ENCODE measurements at regions not wholly inside any gene's neighbourhood (a gene's known extent, or its start where the extent isn't known, plus 50 kb on each side); places are given as distances from the start of the nearest gene placed in this dataset.

DNA sequence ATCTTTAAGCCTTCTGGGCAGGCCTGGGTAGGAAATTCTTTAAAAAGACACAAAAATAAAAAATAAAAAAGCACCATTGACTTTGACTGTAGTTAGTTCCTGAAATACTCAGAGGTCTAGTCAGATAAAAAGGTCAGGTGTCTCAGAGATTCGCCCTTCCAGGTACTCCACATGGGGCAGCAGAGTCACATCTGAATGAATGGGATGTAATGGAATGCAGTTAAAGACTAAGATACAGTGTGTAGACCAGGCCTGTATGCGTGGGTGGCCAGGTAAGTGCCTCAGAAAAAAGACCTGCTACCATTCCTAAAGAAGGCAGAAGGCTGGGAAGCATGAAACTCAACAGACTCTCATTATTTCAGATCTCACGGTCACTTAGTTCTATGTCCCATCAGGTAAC is 68.6 kb upstream of the SEM1 start:
- Histone ChIP-seq H3K9me2 (ENCODE audit: insufficient read depth) (no peaks in the 10 kb centered on the region), H3K4me2 (ENCODE audit: low read length) (no peak overlapping the region), H4K20me1 (ENCODE audit: insufficient read depth) (no peaks in the 10 kb centered on the region), H3K79me2 (ENCODE audit: insufficient read depth, low read length) (no peaks in the 10 kb centered on the region), H3K27ac (ENCODE audit: low read depth, low read length) (no peak overlapping the region), H3K9ac (ENCODE audit: low read length) (no peak overlapping the region), H3K27me3 (ENCODE audit: insufficient read depth, low read length) (peaks cover 15% of the 10 kb centered on the region; the same call in 1 of the 2 replicates), H2AFZ (ENCODE audit: low read depth, low read length, poor library complexity, severe bottlenecking) (no peak overlapping the region), H3K4me3 (replicated peaks in 1 of 2; ENCODE audit: low read depth in 1 of 2, low read length in 2 of 2) (no peak overlapping the region), H3K9me3 (ENCODE audit: control insufficient read depth in 1 of 2, insufficient read depth in 1 of 2, low read depth in 1 of 2, low read length in 2 of 2) (no peaks in the 10 kb centered on the region), H3K36me3 (ENCODE audit: control insufficient read depth in 1 of 2, insufficient read depth in 2 of 2, low read length in 2 of 2) (no peaks in the 10 kb centered on the region), H3K4me1 (ENCODE audit: control insufficient read depth in 1 of 2, insufficient read depth in 2 of 2, low read length in 2 of 2) (no peaks in the 10 kb centered on the region)
- ChIA-PET CTCF (interaction anchor here (0.7 kb wide), 1 partner anchor 249 kb away, joined by 3 read pairs; no protein-coding TSS in a partner anchor), RAD21 (ENCODE audit: low non-redundant PET in 1 of 2, low total read pairs in 2 of 2, uncharacterized antibody in 2 of 2, unreplicated experiment in 2 of 2) (interaction anchor here in 1 of 2 experiments (1.0 kb wide), 1 partner anchor 249 kb away, joined by 3 read pairs; no protein-coding TSS in a partner anchor), POLR2A (no interaction called here)
- no TSS peak for BruUV-seq (replicated peaks)
- DNase-seq (ENCODE audit: low read depth, low spot score) (peak; percentile 4), ATAC-seq (peak; percentile 82)
- intact Hi-C loops (cut with micrococcal nuclease) = no loop called here
- 0 out of 2 replicates have a peak, but pooled peaks have one; percentile 12 for TF ChIP-seq RAD21 (IDR thresholded peaks at IDR 0.05; ENCODE audit: low read depth)
- TF ChIP-seq, protein P1, sequence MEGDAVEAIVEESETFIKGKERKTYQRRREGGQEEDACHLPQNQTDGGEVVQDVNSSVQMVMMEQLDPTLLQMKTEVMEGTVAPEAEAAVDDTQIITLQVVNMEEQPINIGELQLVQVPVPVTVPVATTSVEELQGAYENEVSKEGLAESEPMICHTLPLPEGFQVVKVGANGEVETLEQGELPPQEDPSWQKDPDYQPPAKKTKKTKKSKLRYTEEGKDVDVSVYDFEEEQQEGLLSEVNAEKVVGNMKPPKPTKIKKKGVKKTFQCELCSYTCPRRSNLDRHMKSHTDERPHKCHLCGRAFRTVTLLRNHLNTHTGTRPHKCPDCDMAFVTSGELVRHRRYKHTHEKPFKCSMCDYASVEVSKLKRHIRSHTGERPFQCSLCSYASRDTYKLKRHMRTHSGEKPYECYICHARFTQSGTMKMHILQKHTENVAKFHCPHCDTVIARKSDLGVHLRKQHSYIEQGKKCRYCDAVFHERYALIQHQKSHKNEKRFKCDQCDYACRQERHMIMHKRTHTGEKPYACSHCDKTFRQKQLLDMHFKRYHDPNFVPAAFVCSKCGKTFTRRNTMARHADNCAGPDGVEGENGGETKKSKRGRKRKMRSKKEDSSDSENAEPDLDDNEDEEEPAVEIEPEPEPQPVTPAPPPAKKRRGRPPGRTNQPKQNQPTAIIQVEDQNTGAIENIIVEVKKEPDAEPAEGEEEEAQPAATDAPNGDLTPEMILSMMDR (IDR thresholded peaks at IDR 0.05 in 2 of 3, conservative IDR thresholded peaks at IDR 0.05 in 1 of 3; ENCODE audit: borderline replicate concordance in 1 of 3, insufficient read depth in 1 of 3, low read depth in 2 of 3, low read length in 2 of 3) = peak in 2 of 3 experiments; percentile 47 to 48; a peak in 4 of 6 replicates
- no peak for TF ChIP-seq ELF1 (IDR thresholded peaks at IDR 0.05; ENCODE audit: borderline replicate concordance, low read depth)
- TF ChIP-seq EZH2phosphoT487 (IDR thresholded peaks at IDR 0.05; ENCODE audit: borderline replicate concordance) = no peak
- no peak for TF ChIP-seq SIN3A (IDR thresholded peaks at IDR 0.05; ENCODE audit: low read depth)
- TF ChIP-seq EGR1 (IDR thresholded peaks at IDR 0.05; ENCODE audit: low read depth) = no peak

GRCh38 chr7:96781919-96782318 is 72.3 kb upstream of the SEM1 start:
- peaks cover 29% of the 10 kb centered on the region for H3K27me3 ChIP-seq (ENCODE audit: insufficient read depth, low read length)
- H3K4me1 ChIP-seq (ENCODE audit: control insufficient read depth in 1 of 2, insufficient read depth in 2 of 2, low read length in 2 of 2) = no peaks in the 10 kb centered on the region
- H3K79me2 ChIP-seq (ENCODE audit: insufficient read depth, low read length) = no peaks in the 10 kb centered on the region
- ATAC-seq (no peak), DNase-seq (ENCODE audit: low read depth, low spot score) (no peak)
- H3K4me3 ChIP-seq (replicated peaks in 1 of 2; ENCODE audit: low read depth in 1 of 2, low read length in 2 of 2) = no peak overlapping the region
- H3K4me2 ChIP-seq (ENCODE audit: low read length) = no peak overlapping the region
- BruUV-seq (replicated peaks) = no TSS peak
- RAD21 ChIA-PET (ENCODE audit: low non-redundant PET in 1 of 2, low total read pairs in 2 of 2, uncharacterized antibody in 2 of 2, unreplicated experiment in 2 of 2) = no interaction called here
- POLR2A ChIA-PET = no interaction called here
- no peak overlapping the region for H3K9ac ChIP-seq (ENCODE audit: low read length)
- H4K20me1 ChIP-seq (ENCODE audit: insufficient read depth) = no peaks in the 10 kb centered on the region
- H2AFZ ChIP-seq (ENCODE audit: low read depth, low read length, poor library complexity, severe bottlenecking) = no peak overlapping the region
- no peaks in the 10 kb centered on the region for H3K9me3 ChIP-seq (ENCODE audit: control insufficient read depth in 1 of 2, insufficient read depth in 1 of 2, low read depth in 1 of 2, low read length in 2 of 2)
- H3K9me2 ChIP-seq (ENCODE audit: insufficient read depth) = no peaks in the 10 kb centered on the region
- intact Hi-C loops (cut with micrococcal nuclease) = no loop called here
- no peak overlapping the region for H3K27ac ChIP-seq (ENCODE audit: low read depth, low read length)
- CTCF ChIA-PET = no interaction called here
- no peaks in the 10 kb centered on the region for H3K36me3 ChIP-seq (ENCODE audit: control insufficient read depth in 1 of 2, insufficient read depth in 2 of 2, low read length in 2 of 2)
- TF ChIP-seq SRF (IDR thresholded peaks at IDR 0.05; ENCODE audit: low read depth) (no peak), SP1 (IDR thresholded peaks at IDR 0.05; ENCODE audit: low read depth) (no peak), YY1 (IDR thresholded peaks at IDR 0.05; ENCODE audit: extremely low read depth, insufficient replicate concordance, low read depth, low read length) (no peak), FOSL1 (IDR thresholded peaks at IDR 0.05; ENCODE audit: low read depth) (no peak), ZNF274 (IDR thresholded peaks at IDR 0.05; ENCODE audit: low read depth, low read length) (no peak), SIN3A (IDR thresholded peaks at IDR 0.05; ENCODE audit: low read depth) (no peak), CEBPB (IDR thresholded peaks at IDR 0.05; ENCODE audit: low read depth) (no peak)
- TF ChIP-seq, protein P2, sequence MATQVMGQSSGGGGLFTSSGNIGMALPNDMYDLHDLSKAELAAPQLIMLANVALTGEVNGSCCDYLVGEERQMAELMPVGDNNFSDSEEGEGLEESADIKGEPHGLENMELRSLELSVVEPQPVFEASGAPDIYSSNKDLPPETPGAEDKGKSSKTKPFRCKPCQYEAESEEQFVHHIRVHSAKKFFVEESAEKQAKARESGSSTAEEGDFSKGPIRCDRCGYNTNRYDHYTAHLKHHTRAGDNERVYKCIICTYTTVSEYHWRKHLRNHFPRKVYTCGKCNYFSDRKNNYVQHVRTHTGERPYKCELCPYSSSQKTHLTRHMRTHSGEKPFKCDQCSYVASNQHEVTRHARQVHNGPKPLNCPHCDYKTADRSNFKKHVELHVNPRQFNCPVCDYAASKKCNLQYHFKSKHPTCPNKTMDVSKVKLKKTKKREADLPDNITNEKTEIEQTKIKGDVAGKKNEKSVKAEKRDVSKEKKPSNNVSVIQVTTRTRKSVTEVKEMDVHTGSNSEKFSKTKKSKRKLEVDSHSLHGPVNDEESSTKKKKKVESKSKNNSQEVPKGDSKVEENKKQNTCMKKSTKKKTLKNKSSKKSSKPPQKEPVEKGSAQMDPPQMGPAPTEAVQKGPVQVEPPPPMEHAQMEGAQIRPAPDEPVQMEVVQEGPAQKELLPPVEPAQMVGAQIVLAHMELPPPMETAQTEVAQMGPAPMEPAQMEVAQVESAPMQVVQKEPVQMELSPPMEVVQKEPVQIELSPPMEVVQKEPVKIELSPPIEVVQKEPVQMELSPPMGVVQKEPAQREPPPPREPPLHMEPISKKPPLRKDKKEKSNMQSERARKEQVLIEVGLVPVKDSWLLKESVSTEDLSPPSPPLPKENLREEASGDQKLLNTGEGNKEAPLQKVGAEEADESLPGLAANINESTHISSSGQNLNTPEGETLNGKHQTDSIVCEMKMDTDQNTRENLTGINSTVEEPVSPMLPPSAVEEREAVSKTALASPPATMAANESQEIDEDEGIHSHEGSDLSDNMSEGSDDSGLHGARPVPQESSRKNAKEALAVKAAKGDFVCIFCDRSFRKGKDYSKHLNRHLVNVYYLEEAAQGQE (IDR thresholded peaks at IDR 0.05; ENCODE audit: low read depth) = no peak
- TF ChIP-seq, protein P1 (IDR thresholded peaks at IDR 0.05 in 2 of 3, conservative IDR thresholded peaks at IDR 0.05 in 1 of 3; ENCODE audit: borderline replicate concordance in 1 of 3, insufficient read depth in 1 of 3, low read depth in 2 of 3, low read length in 2 of 3) = no peak
